ENCODE measurements at regions not wholly inside any gene's neighbourhood (a gene's known extent, or its start where the extent isn't known, plus 50 kb on each side); places are given as distances from the start of the nearest gene placed in this dataset.

GRCh38 chr4:20403290-20403689, 151.6 kb downstream of the SLIT2 start:
- Mint-ChIP-seq H3K4me3 (no peak overlapping the region), H3K27ac (no peak overlapping the region), H3K4me1 (no peaks in the 10 kb centered on the region), H3K27me3 (peaks cover 8% of the 10 kb centered on the region), H3K36me3 (ENCODE audit: low read depth) (no peaks in the 10 kb centered on the region), H3K9me3 (no peaks in the 10 kb centered on the region)
- ATAC-seq (replicated peaks), result no peak

- Mint-ChIP-seq H3K4me3 (no peak overlapping the region), H3K27ac (no peak overlapping the region), H3K4me1 (no peaks in the 10 kb centered on the region), H3K36me3 (ENCODE audit: low read depth) (no peaks in the 10 kb centered on the region), H3K9me3 (no peaks in the 10 kb centered on the region), H3K27me3 (peaks cover 8% of the 10 kb centered on the region)
- ATAC-seq (replicated peaks), result no peak
These were observed 152.1 kb downstream of the SLIT2 start for GRCh38 chr4:20403846-20404245.

- H3K27ac Mint-ChIP-seq, result no peak overlapping the region
These were observed 156.9 kb downstream of the SLIT2 start for GRCh38 chr4:20408611-20409010.

GRCh38 chr4:20412072-20412471, 160.4 kb downstream of the SLIT2 start:
- H3K27ac Mint-ChIP-seq, result no peak overlapping the region
- H3K9me3 Mint-ChIP-seq, result no peaks in the 10 kb centered on the region
- H3K4me3 Mint-ChIP-seq, result no peak overlapping the region
- no peaks in the 10 kb centered on the region for H3K4me1 Mint-ChIP-seq
- ATAC-seq (replicated peaks), result no peak
- no peaks in the 10 kb centered on the region for H3K36me3 Mint-ChIP-seq (ENCODE audit: low read depth)
- H3K27me3 Mint-ChIP-seq, result no peaks in the 10 kb centered on the region

More at GRCh38 chr4:20408611-20409010, 156.9 kb downstream of the SLIT2 start:
- H3K9me3 Mint-ChIP-seq, result no peaks in the 10 kb centered on the region
- no peak overlapping the region for H3K4me3 Mint-ChIP-seq
- H3K36me3 Mint-ChIP-seq (ENCODE audit: low read depth), result no peaks in the 10 kb centered on the region
- H3K27me3 Mint-ChIP-seq, result no peaks in the 10 kb centered on the region
- ATAC-seq (replicated peaks), result no peak
- H3K4me1 Mint-ChIP-seq, result no peaks in the 10 kb centered on the region

- H3K27ac Mint-ChIP-seq, result no peak overlapping the region
- H3K36me3 Mint-ChIP-seq (ENCODE audit: low read depth), result no peaks in the 10 kb centered on the region
- ATAC-seq (replicated peaks), result no peak
- H3K4me3 Mint-ChIP-seq, result no peak overlapping the region
- H3K27me3 Mint-ChIP-seq, result no peaks in the 10 kb centered on the region
- H3K9me3 Mint-ChIP-seq, result no peaks in the 10 kb centered on the region
- H3K4me1 Mint-ChIP-seq, result peaks cover 3% of the 10 kb centered on the region
These were observed 165.1 kb downstream of the SLIT2 start for GRCh38 chr4:20416800-20417199.

- Mint-ChIP-seq H3K36me3 (ENCODE audit: low read depth) (no peaks in the 10 kb centered on the region), H3K4me3 (peak overlapping the region; percentile 54), H3K9me3 (no peaks in the 10 kb centered on the region), H3K4me1 (peaks cover 3% of the 10 kb centered on the region), H3K27ac (peak overlapping the region; percentile 44), H3K27me3 (no peaks in the 10 kb centered on the region)
- peak; percentile 88 for ATAC-seq (replicated peaks)
These were observed 167.3 kb downstream of the SLIT2 start for GRCh38 chr4:20418861-20419451.

- Mint-ChIP-seq H3K4me1 (peaks cover 3% of the 10 kb centered on the region), H3K4me3 (no peak overlapping the region), H3K9me3 (no peaks in the 10 kb centered on the region), H3K36me3 (ENCODE audit: low read depth) (no peaks in the 10 kb centered on the region), H3K27me3 (no peaks in the 10 kb centered on the region), H3K27ac (no peak overlapping the region)
- ATAC-seq (replicated peaks), result no peak
These were observed 169.4 kb downstream of the SLIT2 start for GRCh38 chr4:20420916-20421602.

GRCh38 chr4:20421603-20421985, 169.9 kb downstream of the SLIT2 start:
- H3K4me1 Mint-ChIP-seq, result peaks cover 3% of the 10 kb centered on the region
- no peak overlapping the region for H3K4me3 Mint-ChIP-seq
- H3K27ac Mint-ChIP-seq, result no peak overlapping the region
- H3K9me3 Mint-ChIP-seq, result no peaks in the 10 kb centered on the region
- no peaks in the 10 kb centered on the region for H3K36me3 Mint-ChIP-seq (ENCODE audit: low read depth)
- ATAC-seq (replicated peaks), result no peak
- no peaks in the 10 kb centered on the region for H3K27me3 Mint-ChIP-seq

- peak; percentile 47 for ATAC-seq (replicated peaks)
- peaks cover 3% of the 10 kb centered on the region for H3K4me1 Mint-ChIP-seq
- no peaks in the 10 kb centered on the region for H3K9me3 Mint-ChIP-seq
- no peak overlapping the region for H3K4me3 Mint-ChIP-seq
- H3K36me3 Mint-ChIP-seq (ENCODE audit: low read depth), result no peaks in the 10 kb centered on the region
- no peak overlapping the region for H3K27ac Mint-ChIP-seq
- H3K27me3 Mint-ChIP-seq, result no peaks in the 10 kb centered on the region
These were observed 170.7 kb downstream of the SLIT2 start for GRCh38 chr4:20422398-20422797.

- ATAC-seq (replicated peaks), result no peak
- no peaks in the 10 kb centered on the region for H3K9me3 Mint-ChIP-seq
- H3K27me3 Mint-ChIP-seq, result peaks cover 3% of the 10 kb centered on the region
- H3K4me1 Mint-ChIP-seq, result peaks cover 3% of the 10 kb centered on the region
- no peak overlapping the region for H3K27ac Mint-ChIP-seq
- H3K4me3 Mint-ChIP-seq, result no peak overlapping the region
- H3K36me3 Mint-ChIP-seq (ENCODE audit: low read depth), result no peaks in the 10 kb centered on the region
These were observed 171.7 kb downstream of the SLIT2 start for GRCh38 chr4:20423420-20423819.

GRCh38 chr4:20426028-20426427, 174.3 kb downstream of the SLIT2 start:
- Mint-ChIP-seq H3K4me3 (no peak overlapping the region), H3K4me1 (no peaks in the 10 kb centered on the region), H3K36me3 (ENCODE audit: low read depth) (no peaks in the 10 kb centered on the region)

GRCh38 chr4:20428436-20429160, 176.9 kb downstream of the SLIT2 start:
- Mint-ChIP-seq H3K27me3 (peaks cover 3% of the 10 kb centered on the region), H3K27ac (no peak overlapping the region), H3K4me1 (no peaks in the 10 kb centered on the region), H3K36me3 (ENCODE audit: low read depth) (no peaks in the 10 kb centered on the region), H3K4me3 (no peak overlapping the region), H3K9me3 (no peaks in the 10 kb centered on the region)
- ATAC-seq (replicated peaks), result no peak

More at GRCh38 chr4:20426028-20426427, 174.3 kb downstream of the SLIT2 start:
- no peak for ATAC-seq (replicated peaks)
- peaks cover 3% of the 10 kb centered on the region for H3K27me3 Mint-ChIP-seq
- H3K9me3 Mint-ChIP-seq, result no peaks in the 10 kb centered on the region
- H3K27ac Mint-ChIP-seq, result no peak overlapping the region

- Mint-ChIP-seq H3K27me3 (peaks cover 5% of the 10 kb centered on the region), H3K9me3 (no peaks in the 10 kb centered on the region), H3K4me1 (no peaks in the 10 kb centered on the region), H3K27ac (no peak overlapping the region), H3K36me3 (ENCODE audit: low read depth) (no peaks in the 10 kb centered on the region), H3K4me3 (no peak overlapping the region)
- ATAC-seq (replicated peaks), result no peak
These were observed 178.7 kb downstream of the SLIT2 start for GRCh38 chr4:20430259-20430941.

GRCh38 chr4:20431543-20431951, 179.8 kb downstream of the SLIT2 start:
- Mint-ChIP-seq H3K4me1 (no peaks in the 10 kb centered on the region), H3K27me3 (peaks cover 5% of the 10 kb centered on the region), H3K36me3 (ENCODE audit: low read depth) (no peaks in the 10 kb centered on the region), H3K27ac (no peak overlapping the region), H3K4me3 (no peak overlapping the region), H3K9me3 (no peaks in the 10 kb centered on the region)
- ATAC-seq (replicated peaks), result no peak

Data from activated T-helper 17 cell treated with anti-CD3 and anti-CD28 coated beads, Interleukin-2, amount 50 U/mL, for 72 hours (primary cell).